Trophoblast cell (in vitro differentiated cells and primary cell): ENCODE measurements at regions not wholly inside any gene's neighbourhood (a gene's known extent, or its start where the extent isn't known, plus 50 kb on each side); places are given as distances from the start of the nearest gene placed in this dataset.
"Not testable (repeated sequence)": the region's sequence is repeated elsewhere in the genome, so short reads cannot be mapped to it uniquely, and the experiment has no call there.

Experiments
- DNase-seq, 2 donors: peaks; one replicate each; pipeline ENCODE4 v3.0.0-alpha.2; 2016
- H2AFZ ChIP-seq: 2 replicates; pipeline ENCODE4 v1.6.1; 2013; ENCODE audit warnings: low read length, moderate library complexity, mild to moderate bottlenecking; ENCODE audit not compliant: insufficient read depth, poor library complexity
- H2AK5ac ChIP-seq: 2 replicates; pipeline ENCODE4 v1.6.1; 2013; ENCODE audit warnings: mild to moderate bottlenecking, low read length
- H2BK120ac ChIP-seq: 2 replicates; pipeline ENCODE4 v1.6.1; 2013; ENCODE audit warnings: low read length, mild to moderate bottlenecking, moderate library complexity; ENCODE audit not compliant: insufficient read depth, poor library complexity
- H2BK12ac ChIP-seq: 2 replicates; pipeline ENCODE4 v1.6.1; 2013; ENCODE audit warnings: mild to moderate bottlenecking, low read length, moderate library complexity
- H2BK5ac ChIP-seq: 2 replicates; pipeline ENCODE4 v1.6.1; 2013; ENCODE audit warnings: low read length, low read depth, moderate library complexity, mild to moderate bottlenecking; ENCODE audit not compliant: poor library complexity
- H3K14ac ChIP-seq: 2 replicates; pipeline ENCODE4 v1.6.1; 2013; ENCODE audit warnings: mild to moderate bottlenecking, low read length
- H3K18ac ChIP-seq: 2 replicates; pipeline ENCODE4 v1.6.1; 2013; ENCODE audit warnings: mild to moderate bottlenecking, low read length
- H3K23ac ChIP-seq: 2 replicates; pipeline ENCODE4 v1.6.1; 2013; ENCODE audit warnings: low read length
- H3K27ac ChIP-seq: 2 replicates; pipeline ENCODE4 v1.5.1; 2013; ENCODE audit warnings: low read depth, mild to moderate bottlenecking, inconsistent platforms, low read length, moderate library complexity
- H3K27me3 ChIP-seq: 2 replicates; pipeline ENCODE4 v1.6.1; 2013; ENCODE audit warnings: inconsistent platforms, mild to moderate bottlenecking, low read length, moderate library complexity; ENCODE audit not compliant: insufficient read depth
- H3K36me3 ChIP-seq, 2 experiments: 1 replicate in 1 of 2; 2 replicates in 1 of 2; pipeline ENCODE4 v1.6.1; 2013; ENCODE audit warnings: low read length in 2 of 2, mild to moderate bottlenecking in 2 of 2, moderate library complexity in 1 of 2; ENCODE audit not compliant: insufficient read depth in 2 of 2, control insufficient read depth in 1 of 2
- H3K4ac ChIP-seq: 2 replicates; pipeline ENCODE4 v1.6.1; 2013; ENCODE audit warnings: low read depth, mild to moderate bottlenecking, low read length, moderate library complexity
- H3K4me1 ChIP-seq, 2 experiments: 1 replicate in 1 of 2; 2 replicates in 1 of 2; pipeline ENCODE4 v1.6.1; 2013; ENCODE audit warnings: low read length in 2 of 2, mild to moderate bottlenecking in 2 of 2, moderate library complexity in 1 of 2; ENCODE audit not compliant: insufficient read depth in 2 of 2, control insufficient read depth in 1 of 2
- H3K4me2 ChIP-seq: 2 replicates; pipeline ENCODE4 v1.6.1; 2013; ENCODE audit warnings: inconsistent platforms, mild to moderate bottlenecking, low read length, moderate library complexity
- H3K4me3 ChIP-seq: 2 replicates; pipeline ENCODE4 v1.5.1; 2013; ENCODE audit warnings: mild to moderate bottlenecking, low read depth, low read length, inconsistent platforms
- H3K79me1 ChIP-seq: one replicate; pipeline ENCODE4 v1.6.1; 2013; ENCODE audit warnings: low read length
- H3K79me2 ChIP-seq: 2 replicates; pipeline ENCODE4 v1.6.1; 2013; ENCODE audit warnings: low read length, mild to moderate bottlenecking; ENCODE audit not compliant: control insufficient read depth, insufficient read depth, poor library complexity
- H3K9ac ChIP-seq: 2 replicates; pipeline ENCODE4 v1.6.1; 2013; ENCODE audit warnings: mild to moderate bottlenecking, low read length
- H3K9me3 ChIP-seq: 2 replicates; pipeline ENCODE4 v1.6.1; 2013; ENCODE audit warnings: low read depth, mild to moderate bottlenecking, control low read depth, inconsistent platforms, low read length; ENCODE audit not compliant: insufficient read depth
- H4K12ac ChIP-seq: 2 replicates; pipeline ENCODE4 v1.6.1; 2013; ENCODE audit warnings: low read depth, mild to moderate bottlenecking, low read length, moderate library complexity
- H4K8ac ChIP-seq: 2 replicates; pipeline ENCODE4 v1.6.1; 2013; ENCODE audit warnings: low read depth, mild to moderate bottlenecking, low read length, moderate library complexity
- H4K91ac ChIP-seq: one replicate; pipeline ENCODE4 v1.6.1; 2013; ENCODE audit warnings: low read depth, mild to moderate bottlenecking, low read length, moderate library complexity
- WGBS: extraction: QIAGEN DNeasy Blood & Tissue Kit; methylation state at CpG from one replicate; pipeline ENCODE4 v1.1.7; 2013; ENCODE audit warnings: missing lambda C conversion rate; ENCODE audit not compliant: insufficient read length, insufficient coverage; ENCODE audit errors: extremely low coverage; 5-methylcytosine and 5-hydroxymethylcytosine counted together

DNA sequence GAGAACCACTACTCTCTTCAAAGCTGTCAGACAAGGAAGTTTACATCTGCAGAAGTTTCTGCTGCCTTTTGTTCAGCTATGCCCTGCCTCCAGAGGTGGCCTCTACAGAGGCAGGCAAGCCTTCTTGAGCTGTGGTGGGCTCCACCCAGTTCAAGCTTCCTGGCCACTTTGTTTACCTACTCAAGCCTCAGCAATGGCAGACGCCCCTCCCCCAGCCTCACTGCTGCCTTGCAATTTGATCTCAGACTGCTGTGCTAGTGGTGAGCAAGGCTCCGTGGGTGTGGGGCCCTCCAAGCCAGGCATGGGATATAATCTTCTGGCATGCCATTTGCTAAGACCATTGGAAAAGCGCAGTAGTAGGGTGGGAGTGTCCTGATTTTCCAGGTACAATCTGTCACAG is 144.0 kb downstream of the CCNG2 start:
- DNase-seq, H3K79me2 ChIP-seq, H3K4me3 ChIP-seq, H3K36me3 ChIP-seq, H3K18ac ChIP-seq, H3K4me2 ChIP-seq, H2AK5ac ChIP-seq, H2BK120ac ChIP-seq, H3K4me1 ChIP-seq, H3K79me1 ChIP-seq, H3K27ac ChIP-seq, H3K9me3 ChIP-seq, H4K8ac ChIP-seq, H3K23ac ChIP-seq, H3K14ac ChIP-seq, H3K4ac ChIP-seq, H3K9ac ChIP-seq, H4K12ac ChIP-seq, H2BK5ac ChIP-seq, H3K27me3 ChIP-seq, H4K91ac ChIP-seq, H2BK12ac ChIP-seq: not testable (repeated sequence)
- peak overlapping the region; percentile 28 for H2AFZ ChIP-seq
- WGBS: no CpG with 5 or more reads among the region's 3 CpGs

DNA sequence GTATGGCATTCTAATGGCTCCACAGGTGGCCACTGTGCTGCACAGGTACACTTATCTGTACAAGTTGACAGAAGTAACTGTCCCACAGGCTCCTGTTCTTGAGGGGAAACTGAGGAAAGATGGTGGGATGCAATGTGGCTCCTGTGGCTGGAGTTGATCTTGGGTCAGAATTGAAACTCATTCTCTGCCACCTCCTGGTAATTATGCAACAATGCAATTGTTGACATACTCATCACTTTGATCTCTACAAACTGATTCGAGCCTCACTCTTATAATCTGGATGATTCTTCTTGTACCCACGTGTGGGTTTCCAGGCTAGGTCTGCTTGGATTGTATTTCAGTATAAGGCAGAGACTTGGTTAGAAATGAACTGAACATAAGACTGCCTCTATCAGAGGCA is 148.8 kb downstream of the CCNG2 start:
- Histone ChIP-seq H3K4me1 (peaks cover 4% of the 10 kb centered on the region in 2 experiments), H3K9me3 (no peaks in the 10 kb centered on the region), H3K4me3 (no peak overlapping the region), H3K4me2 (no peak overlapping the region), H4K91ac (no peak overlapping the region), H3K9ac (no peak overlapping the region), H3K18ac (no peak overlapping the region), H3K36me3 (no peaks in the 10 kb centered on the region), H4K8ac (no peak overlapping the region), H2BK120ac (no peak overlapping the region), H3K27me3 (no peaks in the 10 kb centered on the region), H4K12ac (no peak overlapping the region), H3K79me2 (no peaks in the 10 kb centered on the region), H3K4ac (no peak overlapping the region), H2BK5ac (no peak overlapping the region), H3K23ac (no peak overlapping the region), H2BK12ac (no peak overlapping the region), H2AK5ac (no peak overlapping the region), H3K27ac (no peak overlapping the region), H3K14ac (no peak overlapping the region), H3K79me1 (no peaks in the 10 kb centered on the region), H2AFZ (no peak overlapping the region)
- WGBS: no CpG with 5 or more reads among the region's 2 CpGs
- DNase-seq: no peak

DNA sequence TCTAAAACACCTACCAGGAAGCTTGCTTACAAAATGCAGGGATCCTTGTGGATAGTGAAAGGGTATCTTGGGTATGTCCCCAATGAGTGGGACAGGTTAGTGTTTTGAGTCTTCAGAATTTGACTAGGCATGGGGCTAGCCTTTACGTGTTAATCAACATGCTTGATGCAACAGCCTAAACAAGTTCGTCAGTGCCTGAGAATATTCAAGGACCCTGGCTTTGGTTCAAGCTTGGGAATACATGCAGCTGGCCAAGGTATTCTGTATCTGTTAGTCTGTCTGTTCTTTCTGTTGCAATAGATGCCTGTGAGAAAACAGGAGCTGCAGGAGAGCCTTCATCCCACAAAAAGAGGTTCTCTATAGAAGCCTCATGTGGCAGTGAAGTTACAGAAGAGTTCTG is 149.5 kb downstream of the CCNG2 start:
- Histone ChIP-seq H3K9ac (no peak overlapping the region), H3K27ac (no peak overlapping the region), H4K8ac (no peak overlapping the region), H2AFZ (no peak overlapping the region), H3K79me2 (no peaks in the 10 kb centered on the region), H3K4me2 (no peak overlapping the region), H2AK5ac (no peak overlapping the region), H2BK5ac (no peak overlapping the region), H3K36me3 (no peaks in the 10 kb centered on the region), H3K4me3 (no peak overlapping the region), H3K79me1 (no peaks in the 10 kb centered on the region), H3K27me3 (no peaks in the 10 kb centered on the region), H3K4me1 (peaks cover 0 to 2% of the 10 kb centered on the region in 2 experiments), H3K23ac (no peak overlapping the region), H3K4ac (no peak overlapping the region), H2BK120ac (no peak overlapping the region), H4K91ac (no peak overlapping the region), H3K18ac (no peak overlapping the region), H3K9me3 (no peaks in the 10 kb centered on the region), H2BK12ac (no peak overlapping the region), H3K14ac (no peak overlapping the region), H4K12ac (no peak overlapping the region)
- no CpG with 5 or more reads among the region's 2 CpGs for WGBS
- no peak for DNase-seq

DNA sequence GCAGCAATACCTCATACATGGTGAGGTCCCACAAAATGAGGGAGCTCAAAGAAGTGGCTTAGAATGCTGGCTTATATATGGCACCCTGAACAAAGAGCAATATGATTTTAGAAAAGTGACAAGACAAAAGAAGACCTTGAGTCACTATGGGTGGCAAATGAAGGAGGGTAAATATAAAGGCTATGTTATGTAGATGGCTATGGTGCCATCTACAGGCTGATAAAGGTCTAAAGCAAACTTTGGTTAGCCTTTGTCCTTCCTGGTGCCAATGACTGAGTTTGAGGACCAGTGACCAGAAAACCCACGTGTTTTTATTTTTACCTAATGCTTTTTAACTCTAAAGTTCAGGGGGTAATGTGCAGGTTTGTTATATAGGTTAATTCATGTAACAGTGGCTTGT is 151.8 kb downstream of the CCNG2 start:
- Histone ChIP-seq H3K4ac (no peak overlapping the region), H4K91ac (no peak overlapping the region), H3K79me2 (no peaks in the 10 kb centered on the region), H3K18ac (no peak overlapping the region), H3K14ac (no peak overlapping the region), H3K23ac (no peak overlapping the region), H3K9ac (no peak overlapping the region), H2AFZ (no peak overlapping the region), H4K8ac (no peak overlapping the region), H3K79me1 (no peaks in the 10 kb centered on the region), H3K9me3 (no peaks in the 10 kb centered on the region), H3K4me2 (no peak overlapping the region), H3K36me3 (no peaks in the 10 kb centered on the region), H3K27me3 (no peaks in the 10 kb centered on the region), H3K27ac (no peak overlapping the region), H3K4me1 (peaks cover 0 to 2% of the 10 kb centered on the region in 2 experiments), H2AK5ac (no peak overlapping the region), H2BK5ac (no peak overlapping the region), H2BK120ac (no peak overlapping the region), H4K12ac (no peak overlapping the region), H3K4me3 (no peak overlapping the region), H2BK12ac (no peak overlapping the region)
- no CpG with 5 or more reads among the region's 1 CpG for WGBS
- DNase-seq: peak; percentile 12 to 70
